NCI-H524 treated with DMSO at 0.1 percent for 48 hours (cell line): ENCODE measurements at regions not wholly inside any gene's neighbourhood (a gene's known extent, or its start where the extent isn't known, plus 50 kb on each side); places are given as distances from the start of the nearest gene placed in this dataset.
A peak's percentile ranks its signal among the peaks of the same experiment; 100 is the strongest.

Experiments
- DNase-seq: peaks from one replicate; lab custom pipeline; 2025; lab: John Stamatoyannopoulos, UW

GRCh38 chr18:37653618-37654017 lies 88.0 kb upstream of the CELF4 start:
- DNase-seq: no peak

DNA sequence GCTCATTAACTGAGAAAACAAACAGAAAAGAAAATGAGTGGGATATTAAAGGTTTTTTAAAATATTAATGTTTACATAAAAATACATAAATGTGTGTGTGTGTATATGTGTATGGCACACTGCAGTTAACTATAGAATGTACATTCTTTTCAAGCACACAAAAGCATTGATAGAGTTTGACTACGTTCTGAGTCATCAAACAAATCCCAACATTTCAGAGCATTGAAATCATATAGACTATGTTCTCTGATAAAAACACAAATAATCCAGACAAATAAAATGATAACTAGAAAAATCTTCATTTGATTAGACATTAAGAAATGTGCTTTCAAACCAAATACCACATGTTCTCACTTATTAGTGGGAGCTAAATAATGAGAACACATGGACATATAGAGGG lies 84.3 kb upstream of the CELF4 start:
- DNase-seq: no peak

DNA sequence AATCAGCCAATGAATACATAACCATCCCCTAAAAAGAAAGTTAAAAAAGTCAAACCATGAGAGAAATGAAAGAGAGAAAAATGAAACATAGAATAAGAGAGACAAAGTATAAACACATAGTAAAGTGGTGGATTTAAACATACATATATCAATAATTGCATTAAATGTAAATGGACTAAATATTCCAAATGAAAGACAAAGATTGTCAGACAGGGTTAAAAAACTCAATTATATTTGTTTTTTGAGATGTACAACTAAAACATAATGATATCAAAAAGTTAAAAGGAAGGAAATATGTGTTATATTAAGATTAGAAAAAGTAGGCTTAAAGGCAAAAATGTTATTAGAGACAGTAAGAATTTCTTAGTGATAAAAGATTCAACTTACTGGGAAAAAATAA lies 83.8 kb upstream of the CELF4 start:
- DNase-seq: no peak

- no peak for DNase-seq
These were observed 76.0 kb upstream of the CELF4 start for GRCh38 chr18:37641573-37641972.

GRCh38 chr18:37640504-37640903 lies 74.9 kb upstream of the CELF4 start:
- no peak for DNase-seq

GRCh38 chr18:37639846-37640245 lies 74.2 kb upstream of the CELF4 start:
- no peak for DNase-seq

DNA sequence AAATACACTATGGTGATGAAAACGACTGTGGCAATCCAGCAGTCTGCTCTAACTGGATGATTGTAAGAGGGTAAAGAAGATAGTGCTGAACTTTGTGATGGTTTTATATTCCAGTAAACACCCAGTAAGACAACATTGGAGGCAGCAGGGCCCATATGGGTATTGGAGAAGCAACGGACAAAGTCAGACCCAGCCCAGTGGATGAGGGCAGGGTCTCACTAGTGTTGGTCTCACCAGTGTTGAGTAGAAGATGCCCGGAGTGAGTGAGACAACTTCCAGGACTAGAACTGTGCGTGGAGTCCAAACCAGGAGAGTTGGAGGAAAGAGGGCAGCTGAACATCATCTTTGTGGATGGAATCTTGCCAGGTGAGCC lies 71.9 kb upstream of the CELF4 start:
- DNase-seq: no peak

- no peak for DNase-seq
These were observed 71.4 kb upstream of the CELF4 start for GRCh38 chr18:37636831-37637477.

DNA sequence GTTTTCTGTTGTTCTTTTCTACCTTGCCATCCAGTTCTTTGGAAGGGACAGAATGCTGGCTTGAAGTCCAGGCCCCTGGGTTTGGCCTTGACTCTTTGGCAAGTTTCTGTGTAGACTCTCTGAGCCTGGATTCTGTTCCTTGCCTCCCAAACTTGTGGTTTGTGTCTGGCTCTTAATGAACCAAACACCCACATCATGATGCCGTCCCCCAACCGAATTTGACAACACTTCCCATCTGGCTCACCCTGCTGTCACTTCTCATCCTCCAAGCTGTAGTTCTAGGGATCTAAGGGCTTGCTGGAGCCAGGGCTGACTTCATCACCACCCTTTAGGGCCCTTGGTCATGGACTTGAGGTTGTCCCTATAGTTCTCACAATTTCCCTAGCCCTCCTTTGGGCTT lies 68.9 kb upstream of the CELF4 start:
- DNase-seq: peak; percentile 36

DNA sequence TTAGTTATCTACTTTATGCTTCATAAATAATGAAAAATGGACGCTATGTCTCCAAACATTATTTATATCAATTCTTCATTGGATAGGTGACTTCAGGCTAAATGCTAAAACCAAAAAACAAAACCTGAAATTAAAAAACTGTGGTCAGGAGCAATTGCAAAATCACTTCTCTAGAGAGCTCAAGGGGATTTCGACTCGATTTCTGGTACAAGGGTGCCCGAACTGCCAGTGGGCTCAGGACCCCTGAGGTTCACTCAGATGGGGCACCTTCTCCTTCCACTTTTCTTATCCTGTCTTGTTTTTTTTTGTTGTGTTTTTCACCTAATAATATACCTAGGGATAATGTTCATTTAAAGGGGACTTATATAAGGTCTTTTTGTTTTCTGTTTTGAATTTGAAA lies 65.8 kb upstream of the CELF4 start:
- DNase-seq: no peak

GRCh38 chr18:37630334-37630733 lies 64.7 kb upstream of the CELF4 start:
- no peak for DNase-seq

DNA sequence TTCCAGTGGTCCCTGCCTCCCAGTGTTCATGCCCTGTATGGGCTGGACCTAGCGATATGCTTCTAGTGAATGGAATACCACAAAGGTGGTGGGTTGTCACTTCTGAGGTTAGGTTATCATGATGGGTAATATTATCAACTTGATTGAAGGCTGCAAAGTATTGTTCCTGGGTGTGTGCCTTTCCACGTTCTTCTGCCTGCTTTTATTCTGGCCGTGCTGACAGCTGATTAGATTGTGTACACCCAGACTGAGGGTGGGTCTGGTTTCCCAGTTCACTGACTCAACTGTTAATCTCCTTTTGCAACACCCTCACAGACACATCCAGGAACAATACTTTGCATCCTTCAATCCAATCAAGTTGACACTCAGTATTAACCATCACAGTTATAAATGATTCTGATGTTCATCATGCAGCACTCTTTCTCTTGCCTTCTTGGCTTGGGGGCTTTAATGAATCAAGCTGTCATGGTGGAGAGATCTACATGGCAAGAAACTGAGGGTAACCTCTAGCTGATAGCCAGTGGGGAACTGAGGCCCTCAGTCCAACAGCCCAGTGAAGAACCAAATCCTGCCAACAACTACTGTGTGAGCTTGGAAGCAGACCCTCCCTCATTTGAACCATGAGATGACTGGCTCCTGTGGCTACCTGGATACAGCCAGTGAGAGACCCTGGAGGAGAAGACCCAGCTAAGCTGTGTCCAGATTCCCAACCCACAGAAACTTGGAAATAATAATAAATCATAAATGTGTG lies 63.0 kb upstream of the CELF4 start:
- no peak for DNase-seq

GRCh38 chr18:37624318-37624717 lies 58.7 kb upstream of the CELF4 start:
- DNase-seq: no peak

DNA sequence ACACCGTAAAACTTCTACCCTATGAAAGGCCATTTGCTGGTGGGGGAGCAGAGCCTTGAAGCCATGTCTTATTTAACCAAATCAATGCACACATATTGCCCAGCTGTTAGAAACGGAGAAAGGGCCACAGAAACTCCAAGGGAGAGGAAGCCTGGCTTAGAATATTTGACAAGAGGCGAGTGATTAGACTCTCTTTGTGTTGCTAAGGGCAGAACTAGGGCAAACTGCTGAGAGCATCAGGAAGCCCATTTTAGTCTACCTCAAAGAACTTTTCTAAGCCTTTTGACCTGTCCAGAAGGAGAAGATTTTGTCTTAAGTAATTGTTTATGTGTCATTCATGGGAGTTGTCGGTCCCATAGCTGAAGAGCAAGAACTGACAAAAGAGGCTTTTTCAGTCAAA lies 54.4 kb upstream of the CELF4 start:
- no peak for DNase-seq

DNA sequence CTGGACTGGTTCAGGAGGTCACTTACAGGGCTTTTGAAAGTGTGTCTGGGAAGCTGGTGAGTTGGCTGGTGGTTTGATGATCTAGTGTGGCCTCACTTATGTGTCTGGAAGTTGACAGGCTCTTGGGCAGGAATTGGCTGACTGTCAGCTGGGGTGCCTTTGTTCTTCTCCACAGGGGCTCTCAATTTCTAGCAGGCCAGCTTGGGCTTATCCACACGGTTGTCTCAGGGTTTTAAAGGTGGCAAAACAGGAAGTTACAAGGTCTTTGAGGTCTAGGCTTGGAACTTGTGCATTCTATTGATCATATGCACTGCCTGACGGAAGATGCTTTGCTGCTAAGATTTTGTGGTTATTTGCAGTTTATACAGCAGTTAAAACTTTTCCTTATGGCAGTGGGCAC lies 52.0 kb upstream of the CELF4 start:
- DNase-seq: no peak
